HG02623 (cell line): ENCODE measurements at regions not wholly inside any gene's neighbourhood (a gene's known extent, or its start where the extent isn't known, plus 50 kb on each side); places are given as distances from the start of the nearest gene placed in this dataset.

Experiments used
- ATAC-seq: cut with Tn5 transposase; IDR thresholded peaks from one replicate; pipeline ENCODE4 v1.9.1; 2021; ENCODE audit warnings: moderate library complexity; ENCODE audit not compliant: unreplicated experiment

DNA sequence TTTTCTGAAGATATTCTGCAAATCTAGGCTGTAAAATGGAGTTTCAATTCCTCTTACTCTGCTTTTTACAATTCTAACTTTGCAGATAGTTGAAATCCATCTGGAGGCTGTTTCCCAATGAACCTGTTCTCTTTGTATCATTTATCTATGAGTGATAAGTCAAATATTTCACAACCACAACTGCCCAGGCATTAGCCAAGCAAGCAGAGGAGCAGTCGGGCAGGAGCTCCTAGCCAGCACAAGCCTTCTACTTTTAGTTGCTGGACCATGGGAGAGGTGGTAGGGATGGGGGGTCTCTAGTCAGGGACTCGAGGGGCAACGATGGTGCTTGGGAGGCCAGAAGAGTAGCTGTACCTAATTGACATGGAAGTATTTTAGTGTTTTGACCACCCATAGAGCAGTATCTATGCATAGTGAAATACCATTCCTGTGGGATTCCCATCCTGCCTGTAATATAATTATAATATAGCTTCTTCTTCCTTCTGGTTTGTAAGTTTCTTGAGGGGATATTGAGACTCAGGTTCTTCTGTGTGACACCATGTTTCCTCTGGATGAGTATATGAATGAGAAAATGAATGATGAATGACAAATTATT lies 353.5 kb upstream of the IL12A start:
- ATAC-seq = no peak

- ATAC-seq = no peak
These were observed 350.6 kb upstream of the IL12A start for GRCh38 chr3:159637883-159638542.

DNA sequence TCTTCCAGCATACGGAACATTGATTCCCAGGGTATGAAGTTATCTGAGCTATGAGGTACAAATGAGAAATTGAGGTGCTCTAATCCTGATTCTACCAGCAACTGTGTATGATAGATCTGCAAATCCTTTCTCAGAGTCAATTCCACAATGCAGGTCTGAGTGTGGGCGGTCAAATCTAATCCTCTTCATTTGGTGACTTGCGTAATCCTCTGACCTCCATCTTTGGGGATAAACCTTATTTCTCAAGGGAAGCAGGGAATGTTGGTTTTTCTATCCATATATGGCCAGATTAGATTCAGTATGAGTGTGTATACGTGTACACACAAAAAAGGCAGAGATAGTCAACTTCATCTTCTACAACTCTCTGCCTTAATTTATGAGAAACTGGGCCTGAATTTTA lies 348.4 kb upstream of the IL12A start:
- no peak for ATAC-seq

GRCh38 chr3:159643406-159643805 lies 345.2 kb upstream of the IL12A start:
- ATAC-seq = no peak

- no peak for ATAC-seq
These were observed 342.8 kb upstream of the IL12A start for GRCh38 chr3:159645874-159646273.

- ATAC-seq = no peak
These were observed 338.7 kb upstream of the IL12A start for GRCh38 chr3:159649951-159650350.

DNA sequence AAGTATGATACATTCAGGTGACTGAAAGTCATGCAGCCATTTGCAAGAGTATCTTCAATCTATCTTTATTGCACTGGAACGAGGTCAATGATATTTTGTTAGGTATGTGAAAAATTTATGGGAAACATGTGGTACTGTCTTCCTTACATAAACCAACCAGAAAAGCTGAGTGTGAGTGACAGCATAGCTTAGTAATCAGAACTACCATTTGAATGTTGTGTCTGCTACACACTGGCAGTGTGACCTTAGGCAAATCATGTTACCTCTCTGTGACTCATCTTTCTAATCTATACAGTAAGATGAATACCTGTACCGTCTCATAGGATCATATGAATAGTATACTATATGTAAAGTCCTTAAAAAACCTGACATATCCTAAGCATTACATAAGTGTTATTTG lies 337.9 kb upstream of the IL12A start:
- no peak for ATAC-seq

- ATAC-seq = no peak
These were observed 336.2 kb upstream of the IL12A start for GRCh38 chr3:159652452-159652851.

DNA sequence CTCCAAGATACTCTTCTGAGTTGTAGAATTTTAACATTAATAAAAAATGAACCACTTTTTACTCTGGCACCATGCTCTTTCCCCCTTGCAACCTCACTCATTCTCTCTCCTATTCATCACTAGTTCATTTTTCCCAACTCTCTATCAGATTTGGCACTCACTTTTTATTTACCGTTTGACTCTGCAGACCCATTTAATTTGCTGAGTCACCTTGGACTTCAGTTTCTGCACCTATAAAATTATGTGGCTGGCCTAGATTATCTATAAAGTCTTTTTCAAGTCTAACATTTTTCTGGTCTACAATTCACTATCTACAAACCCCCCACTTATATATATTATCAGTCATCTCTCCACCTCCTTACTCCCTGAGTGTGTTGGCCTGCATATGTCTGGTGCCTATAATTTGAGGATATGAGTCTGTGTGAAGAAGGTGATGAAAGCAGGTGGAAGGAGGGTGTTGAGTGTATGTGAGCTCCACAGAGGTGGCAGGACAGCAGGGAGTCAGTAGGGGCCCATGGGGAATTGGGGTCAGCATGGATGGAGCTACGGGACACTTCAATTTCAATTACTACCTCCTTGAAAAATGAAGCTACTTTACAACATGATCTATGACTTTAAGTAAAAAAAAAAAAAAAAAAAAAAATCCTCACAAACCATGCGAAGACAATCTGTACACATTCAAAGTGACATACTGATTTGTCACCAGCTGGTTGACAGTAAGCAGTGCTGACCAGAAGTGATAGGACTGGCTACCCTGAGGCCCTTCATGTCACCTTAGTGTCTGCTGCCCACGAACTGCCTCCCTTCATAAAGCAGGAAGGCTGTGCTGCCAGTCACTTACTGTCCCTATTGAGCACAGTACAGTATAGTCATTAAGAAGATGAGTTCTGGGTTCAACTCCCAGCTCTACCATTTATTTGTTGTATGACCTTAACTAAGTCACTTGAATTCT lies 334.2 kb upstream of the IL12A start:
- no peak for ATAC-seq

- no peak for ATAC-seq
These were observed 333.4 kb upstream of the IL12A start for GRCh38 chr3:159655202-159655601.

- no peak for ATAC-seq
These were observed 331.5 kb upstream of the IL12A start for GRCh38 chr3:159657176-159657575.

DNA sequence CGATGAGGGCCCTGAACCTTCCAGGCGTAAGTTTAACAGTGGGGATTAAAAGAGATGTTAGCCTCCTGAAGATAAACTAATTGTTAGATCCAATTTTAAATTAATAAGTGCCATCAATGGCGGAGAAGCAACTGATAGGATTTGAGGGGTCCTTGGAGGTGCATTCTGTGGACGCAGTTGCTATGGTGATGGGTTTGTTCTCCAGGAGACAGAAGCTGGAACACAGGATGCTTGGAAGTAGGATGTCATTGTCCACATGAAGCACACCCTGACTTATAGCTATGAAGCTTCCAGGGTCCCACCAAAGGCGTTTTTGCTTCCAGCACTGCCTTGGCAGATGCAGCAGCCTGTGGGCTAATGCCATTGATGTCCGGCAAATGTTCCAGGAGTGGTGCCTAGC lies 331.0 kb upstream of the IL12A start:
- ATAC-seq = no peak

DNA sequence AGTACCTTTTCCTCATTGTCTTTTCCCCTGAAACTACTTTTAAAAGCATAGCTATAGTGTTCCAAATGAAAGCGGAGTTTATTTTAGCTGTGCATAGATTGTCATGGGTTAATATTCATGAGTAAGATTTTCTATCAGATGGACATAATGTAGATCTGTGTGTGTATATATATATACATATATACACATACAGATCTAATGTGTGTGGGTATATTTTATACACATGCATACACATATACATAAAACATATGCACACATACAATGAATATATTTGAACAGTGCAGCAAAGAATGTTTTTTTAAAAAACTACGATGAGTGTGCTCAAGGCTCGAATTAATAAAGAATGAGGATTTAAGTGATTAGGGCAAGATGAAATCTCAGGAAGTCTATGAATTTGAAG lies 328.3 kb upstream of the IL12A start:
- no peak for ATAC-seq

DNA sequence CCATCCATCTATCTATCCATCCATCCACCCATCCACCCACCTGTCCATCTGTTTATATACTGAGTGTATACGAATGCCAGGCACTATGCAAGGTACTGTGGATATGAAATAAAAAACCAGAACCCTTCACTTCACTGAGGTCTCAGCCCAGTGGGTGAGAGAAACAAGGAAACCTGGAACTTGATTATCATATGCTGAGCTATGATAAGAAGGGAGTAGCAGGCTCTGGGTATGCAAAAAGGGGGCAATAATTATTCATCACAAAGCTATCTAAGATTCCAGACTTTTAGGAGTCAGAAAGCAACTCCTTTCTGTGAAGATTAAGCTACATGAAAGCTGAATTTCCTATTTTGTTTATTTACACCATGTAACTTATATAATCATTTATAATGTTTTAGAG lies 327.7 kb upstream of the IL12A start:
- ATAC-seq = no peak

DNA sequence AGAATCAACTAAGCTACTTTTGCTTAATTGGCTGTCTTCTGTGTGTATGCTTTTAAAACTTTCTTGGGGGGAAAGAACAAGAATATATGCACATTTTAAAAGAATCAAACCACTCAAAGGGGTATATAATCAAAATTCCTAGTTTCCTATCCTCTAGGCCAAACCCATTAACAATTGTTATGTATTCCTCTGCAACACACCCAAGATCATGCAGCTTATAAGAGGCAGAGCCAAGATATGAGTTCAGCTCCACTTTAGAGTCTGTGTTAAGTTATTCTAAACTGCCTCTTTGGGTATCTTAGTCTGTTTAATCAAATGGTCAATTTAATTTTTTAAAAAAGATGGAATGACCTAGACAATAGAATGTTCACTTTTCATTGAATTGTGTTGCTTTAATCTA lies 326.1 kb upstream of the IL12A start:
- ATAC-seq = no peak

DNA sequence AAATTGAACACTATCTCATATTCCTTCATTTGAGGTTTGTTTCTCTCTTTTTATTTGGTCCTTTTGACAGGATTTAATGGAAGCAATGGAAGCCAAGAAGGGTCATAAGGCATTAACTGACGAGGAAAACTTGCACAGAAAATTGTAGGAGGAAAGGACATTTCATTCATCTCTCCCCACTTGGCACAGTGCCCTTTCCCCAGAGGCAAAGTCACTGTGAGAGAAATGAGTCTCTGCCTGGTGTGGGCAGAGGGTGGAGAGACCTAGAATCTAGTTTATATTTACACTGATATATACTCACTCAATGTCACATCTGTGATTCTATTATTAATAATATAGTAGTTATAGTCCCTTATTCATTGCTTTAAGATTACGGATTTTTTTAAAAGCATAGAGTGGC lies 324.6 kb upstream of the IL12A start:
- no peak for ATAC-seq

GRCh38 chr3:159664653-159665052 lies 324.0 kb upstream of the IL12A start:
- no peak for ATAC-seq

DNA sequence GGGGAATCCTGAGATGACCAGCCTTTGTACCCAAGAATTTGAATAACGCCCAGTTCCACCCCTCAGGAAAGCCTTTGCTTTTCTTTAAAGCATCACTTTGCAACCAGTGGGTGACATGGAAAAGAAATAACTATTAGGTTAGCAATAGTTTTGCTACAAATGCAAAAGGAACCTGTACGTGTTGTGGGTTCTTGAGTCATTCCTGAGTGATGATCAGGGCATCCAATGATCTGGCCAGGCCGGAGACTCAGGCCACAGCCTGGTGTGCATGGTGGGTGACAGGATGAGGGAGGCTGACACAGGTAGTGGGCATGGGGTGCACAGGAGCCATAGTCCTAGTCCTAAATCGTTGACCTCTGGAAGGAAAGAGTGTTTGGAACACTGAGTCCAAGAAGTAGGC lies 321.4 kb upstream of the IL12A start:
- ATAC-seq = no peak

- ATAC-seq = no peak
These were observed 320.2 kb upstream of the IL12A start for GRCh38 chr3:159668461-159668860.

GRCh38 chr3:159668990-159669476 lies 319.6 kb upstream of the IL12A start:
- ATAC-seq = no peak

DNA sequence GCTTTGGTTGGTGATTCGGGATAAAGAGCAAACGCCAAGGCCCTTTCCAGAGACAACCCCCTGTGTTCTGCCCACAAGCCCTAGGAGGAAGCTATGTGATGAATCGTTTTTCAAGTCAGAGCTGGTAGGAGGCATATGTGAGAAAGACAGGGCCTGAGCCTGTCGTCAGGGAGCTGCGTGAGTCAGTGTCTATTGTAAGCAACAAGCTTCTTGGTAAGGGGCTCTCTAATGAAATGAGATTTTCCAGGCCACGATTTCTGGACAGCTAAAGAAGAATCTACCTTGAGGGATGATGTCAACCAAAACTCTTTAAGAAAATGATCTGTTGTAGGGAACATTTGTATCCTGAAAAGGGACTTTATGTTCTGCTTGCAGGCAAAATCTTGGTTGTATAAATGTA lies 318.9 kb upstream of the IL12A start:
- no peak for ATAC-seq
